Hepatocyte (in vitro differentiated cells): ENCODE measurements at regions not wholly inside any gene's neighbourhood (a gene's known extent, or its start where the extent isn't known, plus 50 kb on each side); places are given as distances from the start of the nearest gene placed in this dataset.

ENCODE experiments used
- EZH2phosphoT487 ChIP-seq: fragments of 200-600 bp; sonication (generic); IDR thresholded peaks from one replicate; pipeline ENCODE4 v1.6.1; 2018; ENCODE audit warnings: antibody characterized with exemption, mild to moderate bottlenecking, low read depth, moderate library complexity; ENCODE audit not compliant: unreplicated experiment, severe bottlenecking
- TF ChIP-seq, protein P1 (sequence below): fragments of 200-600 bp; sonication (generic); IDR thresholded peaks from 2 replicates; pipeline ENCODE4 v1.5.1; 2016; ENCODE audit warnings: antibody characterized with exemption, mild to moderate bottlenecking; ENCODE audit not compliant: poor library complexity

DNA sequence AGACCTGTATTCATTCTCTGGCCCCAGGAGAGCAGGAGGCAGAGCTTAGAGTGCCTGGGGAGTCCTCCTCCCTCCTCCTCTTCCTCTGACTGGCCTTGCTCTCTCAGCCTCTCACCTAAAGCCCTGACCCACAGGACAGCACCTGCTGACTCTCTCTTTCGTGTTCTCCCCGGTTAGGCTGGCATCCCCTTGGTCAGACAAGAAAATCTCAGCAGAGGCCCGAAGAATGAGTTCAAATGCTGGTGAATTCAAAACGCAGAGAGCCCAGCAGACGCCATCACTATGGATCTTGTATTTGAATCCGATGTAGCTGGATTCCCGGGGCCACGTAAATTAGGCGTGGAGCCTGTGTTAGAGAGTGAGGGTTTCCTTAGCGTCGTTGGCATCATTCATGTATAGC is 255.3 kb downstream of the KLF6 start:
- TF ChIP-seq, protein P1, sequence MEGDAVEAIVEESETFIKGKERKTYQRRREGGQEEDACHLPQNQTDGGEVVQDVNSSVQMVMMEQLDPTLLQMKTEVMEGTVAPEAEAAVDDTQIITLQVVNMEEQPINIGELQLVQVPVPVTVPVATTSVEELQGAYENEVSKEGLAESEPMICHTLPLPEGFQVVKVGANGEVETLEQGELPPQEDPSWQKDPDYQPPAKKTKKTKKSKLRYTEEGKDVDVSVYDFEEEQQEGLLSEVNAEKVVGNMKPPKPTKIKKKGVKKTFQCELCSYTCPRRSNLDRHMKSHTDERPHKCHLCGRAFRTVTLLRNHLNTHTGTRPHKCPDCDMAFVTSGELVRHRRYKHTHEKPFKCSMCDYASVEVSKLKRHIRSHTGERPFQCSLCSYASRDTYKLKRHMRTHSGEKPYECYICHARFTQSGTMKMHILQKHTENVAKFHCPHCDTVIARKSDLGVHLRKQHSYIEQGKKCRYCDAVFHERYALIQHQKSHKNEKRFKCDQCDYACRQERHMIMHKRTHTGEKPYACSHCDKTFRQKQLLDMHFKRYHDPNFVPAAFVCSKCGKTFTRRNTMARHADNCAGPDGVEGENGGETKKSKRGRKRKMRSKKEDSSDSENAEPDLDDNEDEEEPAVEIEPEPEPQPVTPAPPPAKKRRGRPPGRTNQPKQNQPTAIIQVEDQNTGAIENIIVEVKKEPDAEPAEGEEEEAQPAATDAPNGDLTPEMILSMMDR, result no peak
- TF ChIP-seq EZH2phosphoT487, result no peak
